ENCODE measurements at regions not wholly inside any gene's neighbourhood (a gene's known extent, or its start where the extent isn't known, plus 50 kb on each side); places are given as distances from the start of the nearest gene placed in this dataset.

DNA sequence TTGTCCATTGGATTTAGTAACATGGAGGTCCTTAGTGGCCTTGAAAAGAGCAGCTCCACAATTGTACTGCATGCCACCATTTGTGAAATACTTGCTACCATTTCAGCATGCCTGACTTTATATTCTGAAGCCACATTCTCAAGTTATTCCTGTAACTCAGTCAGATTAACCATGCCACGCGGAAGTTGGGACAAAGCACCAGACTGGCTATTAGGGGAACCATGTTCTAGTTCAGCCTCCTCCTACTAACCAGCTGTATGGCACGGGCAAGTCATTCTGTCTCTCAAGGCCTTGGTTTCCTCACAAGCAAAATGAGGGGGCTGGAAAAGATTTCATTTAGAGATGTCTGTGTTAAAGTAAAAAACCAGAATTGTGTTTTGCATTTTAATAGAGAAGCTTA, 418.0 kb downstream of the PLK2 start:
- no peak for TF ChIP-seq CTCF (conservative IDR thresholded peaks at IDR 0.05; ENCODE audit: low read depth, low read length)
- TF ChIP-seq EZH2phosphoT487 (IDR thresholded peaks at IDR 0.05; ENCODE audit: borderline replicate concordance, low read length), result no peak

All from PC-3 (cell line).